ENCODE measurements at regions not wholly inside any gene's neighbourhood (a gene's known extent, or its start where the extent isn't known, plus 50 kb on each side); places are given as distances from the start of the nearest gene placed in this dataset.

DNA sequence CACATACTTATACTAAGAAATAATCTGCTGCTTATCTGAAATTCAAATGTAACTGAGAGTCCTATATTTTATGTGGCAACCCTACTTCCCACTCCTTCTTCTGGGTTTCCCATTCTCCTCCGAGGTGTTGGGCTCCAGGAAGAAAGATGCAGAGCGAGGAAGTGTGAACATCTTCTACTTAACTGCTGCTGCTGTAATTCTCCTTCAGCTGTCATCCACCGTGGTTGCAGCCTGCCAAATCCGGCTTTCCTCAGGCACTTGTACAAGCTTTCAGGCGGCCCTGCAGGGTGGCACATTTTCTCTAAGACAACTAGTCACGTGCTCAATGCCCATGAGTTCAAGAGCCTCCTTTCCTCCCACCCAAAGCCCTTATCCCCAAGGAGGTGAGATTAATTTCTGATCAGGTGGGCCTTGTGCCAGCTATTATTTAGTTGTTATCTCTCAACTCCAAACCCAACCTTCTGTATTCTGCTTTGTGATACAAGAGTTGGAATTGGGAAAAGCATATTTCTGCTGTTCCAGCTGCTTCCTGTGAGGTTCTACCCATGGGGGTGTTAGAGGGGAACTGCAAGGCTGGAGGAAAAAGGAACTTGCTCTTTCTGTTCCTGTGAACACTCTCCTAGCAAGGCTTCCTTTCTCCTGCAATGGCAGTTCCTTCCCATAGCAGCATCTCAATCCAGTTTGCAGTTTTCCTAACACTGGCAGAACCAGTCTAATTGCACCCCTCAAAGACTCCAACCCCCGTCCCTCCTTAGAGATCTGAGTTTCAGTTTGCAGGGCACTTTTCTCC, 67.6 kb upstream of the RBBP6 start:
- no peaks in the 10 kb centered on the region for H3F3A ChIP-seq (ENCODE audit: control insufficient read depth, insufficient read depth)
- no peaks in the 10 kb centered on the region for H3K9me3 ChIP-seq (ENCODE audit: control insufficient read depth, insufficient read depth, low read length)
- no peak overlapping the region for H3K27ac ChIP-seq (ENCODE audit: low read depth, low read length)
- H4K20me1 ChIP-seq (ENCODE audit: control insufficient read depth, insufficient read depth, low read depth, low read length) = no peaks in the 10 kb centered on the region
- no peaks in the 10 kb centered on the region for H3K36me3 ChIP-seq (ENCODE audit: control insufficient read depth, low read length)
- TF ChIP-seq EZH2phosphoT487 (IDR thresholded peaks at IDR 0.05; ENCODE audit: borderline replicate concordance, low read length) = no peak
- no peak for TF ChIP-seq CTCF (IDR thresholded peaks at IDR 0.05; ENCODE audit: low read depth, low read length, poor library complexity, severe bottlenecking)
- no peaks in the 10 kb centered on the region for H3K4me1 ChIP-seq (ENCODE audit: control insufficient read depth, low read length)
- H3K4me3 ChIP-seq (ENCODE audit: low read length) = no peak overlapping the region
- H3K27me3 ChIP-seq (ENCODE audit: control insufficient read depth, low read length) = no peaks in the 10 kb centered on the region
- no peaks in the 10 kb centered on the region; the same call in 1 of the 2 replicates for H3K9me2 ChIP-seq (replicated peaks; ENCODE audit: control insufficient read depth, low read length)
- H3K4me2 ChIP-seq (ENCODE audit: low read length) = no peak overlapping the region
- no peaks in the 10 kb centered on the region for H3K79me2 ChIP-seq (ENCODE audit: control insufficient read depth, low read length)

DNA sequence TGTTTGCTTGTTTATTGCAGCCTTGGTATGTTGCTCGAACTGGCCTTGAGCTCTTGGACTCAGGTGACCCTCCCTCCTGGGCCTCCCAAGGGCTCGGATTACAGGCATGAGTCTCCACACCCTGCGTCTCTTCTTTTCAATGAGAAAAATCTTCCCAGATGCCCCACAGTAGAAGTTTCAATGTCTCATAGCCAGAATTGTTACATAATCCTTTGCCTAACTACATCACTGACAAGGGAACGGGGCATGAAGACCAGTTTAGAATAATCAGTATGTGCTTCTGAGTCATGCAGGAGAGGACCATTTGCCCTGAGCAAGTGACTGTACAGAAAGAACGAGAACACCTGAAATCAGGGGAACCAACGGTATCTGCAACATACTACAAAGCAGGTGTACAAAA, 61.9 kb upstream of the RBBP6 start:
- TF ChIP-seq CTCF (IDR thresholded peaks at IDR 0.05; ENCODE audit: low read depth, low read length, poor library complexity, severe bottlenecking) = no peak
- TF ChIP-seq EZH2phosphoT487 (IDR thresholded peaks at IDR 0.05; ENCODE audit: borderline replicate concordance, low read length) = no peak
- Histone ChIP-seq H3K4me3 (ENCODE audit: low read length) (no peak overlapping the region), H4K20me1 (ENCODE audit: control insufficient read depth, insufficient read depth, low read depth, low read length) (no peaks in the 10 kb centered on the region), H3K27ac (ENCODE audit: low read depth, low read length) (no peak overlapping the region), H3K4me1 (ENCODE audit: control insufficient read depth, low read length) (peaks cover 10% of the 10 kb centered on the region), H3K9me2 (replicated peaks; ENCODE audit: control insufficient read depth, low read length) (no peaks in the 10 kb centered on the region; the same call in 1 of the 2 replicates), H3K9me3 (ENCODE audit: control insufficient read depth, insufficient read depth, low read length) (no peaks in the 10 kb centered on the region), H3K79me2 (ENCODE audit: control insufficient read depth, low read length) (no peaks in the 10 kb centered on the region), H3K27me3 (ENCODE audit: control insufficient read depth, low read length) (no peaks in the 10 kb centered on the region), H3K4me2 (ENCODE audit: low read length) (no peak overlapping the region), H3F3A (ENCODE audit: control insufficient read depth, insufficient read depth) (no peaks in the 10 kb centered on the region), H3K36me3 (ENCODE audit: control insufficient read depth, low read length) (no peaks in the 10 kb centered on the region)

DNA sequence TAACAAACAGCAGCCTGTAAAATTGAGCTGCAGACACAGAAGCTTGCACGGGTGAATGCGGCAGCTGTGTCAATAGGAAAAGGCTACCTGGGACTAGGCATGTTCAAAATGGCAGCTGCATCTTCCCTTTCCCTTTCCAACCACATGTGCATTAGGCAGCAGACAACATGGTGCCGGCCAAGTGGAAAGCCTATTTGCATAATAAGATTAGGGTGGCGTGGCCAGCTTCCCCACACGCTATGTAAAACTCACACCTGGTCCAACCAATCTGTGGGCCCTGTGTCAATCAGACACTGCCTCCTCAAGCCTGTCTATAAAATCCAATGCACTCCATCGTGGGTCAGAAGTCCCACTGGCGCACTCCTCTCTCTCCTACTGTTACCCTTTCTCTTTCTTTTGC, 61.0 kb upstream of the RBBP6 start:
- H3K27me3 ChIP-seq (ENCODE audit: control insufficient read depth, low read length) = no peaks in the 10 kb centered on the region
- peaks cover 10% of the 10 kb centered on the region for H3K4me1 ChIP-seq (ENCODE audit: control insufficient read depth, low read length)
- 0 out of 2 replicates have a peak overlapping the region, but pooled peaks have one; percentile 2 for H3K4me2 ChIP-seq (ENCODE audit: low read length)
- H3K9me2 ChIP-seq (replicated peaks; ENCODE audit: control insufficient read depth, low read length) = no peaks in the 10 kb centered on the region; the same call in 1 of the 2 replicates
- H3F3A ChIP-seq (ENCODE audit: control insufficient read depth, insufficient read depth) = no peaks in the 10 kb centered on the region
- H3K79me2 ChIP-seq (ENCODE audit: control insufficient read depth, low read length) = no peaks in the 10 kb centered on the region
- no peak overlapping the region for H3K4me3 ChIP-seq (ENCODE audit: low read length)
- H4K20me1 ChIP-seq (ENCODE audit: control insufficient read depth, insufficient read depth, low read depth, low read length) = no peaks in the 10 kb centered on the region
- no peaks in the 10 kb centered on the region for H3K9me3 ChIP-seq (ENCODE audit: control insufficient read depth, insufficient read depth, low read length)
- no peaks in the 10 kb centered on the region for H3K36me3 ChIP-seq (ENCODE audit: control insufficient read depth, low read length)
- no peak overlapping the region for H3K27ac ChIP-seq (ENCODE audit: low read depth, low read length)
- TF ChIP-seq EZH2phosphoT487 (IDR thresholded peaks at IDR 0.05; ENCODE audit: borderline replicate concordance, low read length) (no peak), CTCF (IDR thresholded peaks at IDR 0.05; ENCODE audit: low read depth, low read length, poor library complexity, severe bottlenecking) (no peak)
